Sciatic nerve (tissue), 2 donors: ENCODE measurements at regions not wholly inside any gene's neighbourhood (a gene's known extent, or its start where the extent isn't known, plus 50 kb on each side); places are given as distances from the start of the nearest gene placed in this dataset.

Experiments used
- ATAC-seq: fragments of 200-7000 bp; cut with Tn5 transposase; one replicate; pipeline ENCODE4 v1.9.1; 2020; ENCODE audit warnings: mild to moderate bottlenecking, moderate library complexity
- DNase-seq: peaks from one replicate; pipeline ENCODE4 v3.0.0-alpha.2; 2020; ENCODE audit warnings: low spot score
- intact Hi-C: fragments of 100-400 bp; cut with DNase I; formaldehyde crosslinking; loops from one replicate; pipeline ENCODE4 v1.14.2; 2022
- donor health status: DM: no; HTN: no; CAD: no.
- donor health status: DM: no; HTN: no; CAD: no.

GRCh38 chr1:82348487-82348886 lies 547.8 kb downstream of the ADGRL2 start:
- ATAC-seq (no peak), DNase-seq (no peak)
- intact Hi-C loops, result no loop called here

- ATAC-seq, result no peak
Measured at GRCh38 chr1:82346141-82346540, 545.4 kb downstream of the ADGRL2 start.

GRCh38 chr1:82343381-82343780 lies 542.6 kb downstream of the ADGRL2 start:
- ATAC-seq (no peak), DNase-seq (no peak)
- intact Hi-C loops, result no loop called here

More at GRCh38 chr1:82346141-82346540, 545.4 kb downstream of the ADGRL2 start:
- DNase-seq, result no peak
- intact Hi-C loops, result no loop called here

- DNase-seq (no peak), ATAC-seq (no peak)
- intact Hi-C loops, result no loop called here
Measured at GRCh38 chr1:82337635-82338034, 536.9 kb downstream of the ADGRL2 start.

GRCh38 chr1:82330330-82330729 lies 529.6 kb downstream of the ADGRL2 start:
- no peak for DNase-seq
- no peak for ATAC-seq
- intact Hi-C loops, result no loop called here

GRCh38 chr1:82329226-82329625 lies 528.5 kb downstream of the ADGRL2 start:
- intact Hi-C loops, result no loop called here
- DNase-seq (no peak), ATAC-seq (no peak)

- DNase-seq (no peak), ATAC-seq (no peak)
- intact Hi-C loops, result no loop called here
Measured at GRCh38 chr1:82323144-82323841, 522.6 kb downstream of the ADGRL2 start.

GRCh38 chr1:82321794-82322193 lies 521.1 kb downstream of the ADGRL2 start:
- ATAC-seq (no peak), DNase-seq (no peak)
- intact Hi-C loops, result no loop called here

- no peak for ATAC-seq
- intact Hi-C loops, result no loop called here
- DNase-seq, result no peak
Measured at GRCh38 chr1:82319546-82319945, 518.8 kb downstream of the ADGRL2 start.

- DNase-seq (no peak), ATAC-seq (no peak)
- intact Hi-C loops, result no loop called here
Measured at GRCh38 chr1:82318921-82319320, 518.2 kb downstream of the ADGRL2 start.

GRCh38 chr1:82318265-82318664 lies 517.5 kb downstream of the ADGRL2 start:
- intact Hi-C loops, result no loop called here
- ATAC-seq (no peak), DNase-seq (no peak)

GRCh38 chr1:82317671-82318070 lies 516.9 kb downstream of the ADGRL2 start:
- ATAC-seq, result no peak
- intact Hi-C loops, result no loop called here
- DNase-seq, result no peak

- ATAC-seq (peak; percentile 94), DNase-seq (no peak)
- intact Hi-C loops, result no loop called here
Measured at GRCh38 chr1:82299656-82300055, 498.9 kb downstream of the ADGRL2 start.

GRCh38 chr1:82299056-82299455 lies 498.3 kb downstream of the ADGRL2 start:
- intact Hi-C loops, result no loop called here
- ATAC-seq, result peak; percentile 65
- no peak for DNase-seq

- ATAC-seq (no peak), DNase-seq (no peak)
- intact Hi-C loops, result no loop called here
Measured at GRCh38 chr1:82297139-82297896, 496.6 kb downstream of the ADGRL2 start.

- intact Hi-C loops, result no loop called here
- ATAC-seq, result no peak
- no peak for DNase-seq
Measured at GRCh38 chr1:82287556-82287955, 486.8 kb downstream of the ADGRL2 start.

- ATAC-seq, result no peak
- intact Hi-C loops, result no loop called here
- no peak for DNase-seq
Measured at GRCh38 chr1:82284213-82284612, 483.5 kb downstream of the ADGRL2 start.

GRCh38 chr1:82279241-82279640 lies 478.5 kb downstream of the ADGRL2 start:
- no peak for ATAC-seq
- DNase-seq, result no peak
- intact Hi-C loops, result no loop called here

- no peak for ATAC-seq
- no peak for DNase-seq
Measured at GRCh38 chr1:82273816-82274215, 473.1 kb downstream of the ADGRL2 start.

GRCh38 chr1:82269431-82269830 lies 468.7 kb downstream of the ADGRL2 start:
- DNase-seq (no peak), ATAC-seq (peak; percentile 26)
- intact Hi-C loops, result no loop called here

More at GRCh38 chr1:82273816-82274215, 473.1 kb downstream of the ADGRL2 start:
- intact Hi-C loops, result no loop called here

- intact Hi-C loops, result no loop called here
- DNase-seq (no peak), ATAC-seq (no peak)
Measured at GRCh38 chr1:82268826-82269225, 468.1 kb downstream of the ADGRL2 start.
